Tibial nerve (tissue), 4 donors: ENCODE measurements at regions not wholly inside any gene's neighbourhood (a gene's known extent, or its start where the extent isn't known, plus 50 kb on each side); places are given as distances from the start of the nearest gene placed in this dataset.

Source experiments
- DNase-seq, 2 donors: peaks; one replicate each; pipeline ENCODE4 v3.0.0-alpha.2; 2019; ENCODE audit warnings: low spot score in 2 of 2
- H3K27ac ChIP-seq, 4 donors: fragments of 200-600 bp; sonication (generic) in 3 of 4; one replicate each; pipeline ENCODE4 v1.5.1; 2017 to 2019; ENCODE audit warnings: mild to moderate bottlenecking in 1 of 4
- H3K27me3 ChIP-seq, 2 donors: fragments of 200-600 bp; sonication (generic) in 1 of 2; one replicate each; pipeline versions ENCODE4 v1.5.1 to v1.6.0; 2017 to 2019
- H3K36me3 ChIP-seq, 3 donors: fragments of 200-600 bp; sonication (generic); one replicate each; pipeline ENCODE4 v1.5.1; 2018 to 2019
- H3K4me1 ChIP-seq, 4 donors: fragments of 200-600 bp; sonication (generic) in 3 of 4; one replicate each; pipeline ENCODE4 v1.5.1; 2017 to 2019
- H3K4me3 ChIP-seq, 4 donors: fragments of 200-600 bp; sonication (generic) in 3 of 4; one replicate each; pipeline ENCODE4 v1.5.1; 2017 to 2019; ENCODE audit warnings: mild to moderate bottlenecking in 1 of 4, moderate library complexity in 1 of 4
- H3K9me3 ChIP-seq, 4 donors: fragments of 200-600 bp; sonication (generic) in 3 of 4; one replicate each; pipeline ENCODE4 v1.5.1; 2017 to 2019
- CTCF ChIP-seq, 5 experiments: fragments of 200-600 bp in 3 of 5; fragments of 450-650 bp in 2 of 5; sonication (generic) in 3 of 5; IDR thresholded peaks; one replicate each; pipeline ENCODE4 v1.5.1; 2016 to 2019; ENCODE audit warnings: antibody characterized with exemption in 5 of 5, mild to moderate bottlenecking in 3 of 5, moderate library complexity in 2 of 5
- EP300 ChIP-seq, 2 donors: sonication (generic); formaldehyde crosslinking; IDR thresholded peaks; one replicate each; pipeline ENCODE4 v1.6.1; 2017; ENCODE audit warnings: antibody characterized with exemption in 2 of 2, mild to moderate bottlenecking in 1 of 2
- POLR2A ChIP-seq, 2 donors: fragments of 450-650 bp; IDR thresholded peaks; one replicate each; pipeline ENCODE4 v1.6.1; 2017; ENCODE audit warnings: antibody characterized with exemption in 2 of 2, mild to moderate bottlenecking in 2 of 2, moderate library complexity in 2 of 2
- WGBS, 2 donors: methylation state at CpG; one replicate each; pipeline ENCODE4 v1.1.5; 2018; 5-methylcytosine and 5-hydroxymethylcytosine counted together

- Histone ChIP-seq H3K4me1 (no peaks in the 10 kb centered on the region), H3K27me3 (no peaks in the 10 kb centered on the region), H3K36me3 (no peaks in the 10 kb centered on the region), H3K9me3 (no peaks in the 10 kb centered on the region), H3K27ac (no peak overlapping the region), H3K4me3 (no peak overlapping the region)
- 60 to 61% methylated on average over 4 of the region's 4 CpGs for WGBS, 2 donors
- no peak for TF ChIP-seq POLR2A (IDR thresholded peaks at IDR 0.05)
- TF ChIP-seq CTCF (IDR thresholded peaks at IDR 0.05) = no peak
- no peak for TF ChIP-seq EP300 (IDR thresholded peaks at IDR 0.05)
- no peak for DNase-seq
These were observed 419.9 kb upstream of the ATP2B1 start for GRCh38 chr12:90128526-90128925.

- H3K4me3 ChIP-seq = no peak overlapping the region
- DNase-seq = no peak
- no peak for TF ChIP-seq CTCF (IDR thresholded peaks at IDR 0.05)
- no peak for TF ChIP-seq EP300 (IDR thresholded peaks at IDR 0.05)
- TF ChIP-seq POLR2A (IDR thresholded peaks at IDR 0.05) = no peak
- 88 to 92% methylated on average over 2 of the region's 2 CpGs for WGBS, 2 donors
- H3K9me3 ChIP-seq = peaks cover 0 to 14% (median 0%) of the 10 kb centered on the region in 4 donors
- H3K27me3 ChIP-seq = no peaks in the 10 kb centered on the region
- no peak overlapping the region for H3K27ac ChIP-seq
- no peaks in the 10 kb centered on the region for H3K4me1 ChIP-seq
- H3K36me3 ChIP-seq = no peaks in the 10 kb centered on the region
These were observed 417.5 kb upstream of the ATP2B1 start for GRCh38 chr12:90126125-90126524.

- 89 to 90% methylated on average over 7 of the region's 7 CpGs for WGBS, 2 donors
These were observed 416.3 kb upstream of the ATP2B1 start for GRCh38 chr12:90124914-90125313.

GRCh38 chr12:90124289-90124688 is 415.7 kb upstream of the ATP2B1 start:
- H3K9me3 ChIP-seq = peaks cover 0 to 30% (median 4%) of the 10 kb centered on the region in 4 donors
- 75 to 79% methylated on average over 2 of the region's 2 CpGs for WGBS, 2 donors
- H3K27ac ChIP-seq = no peak overlapping the region
- no peak for TF ChIP-seq EP300 (IDR thresholded peaks at IDR 0.05)
- no peak for TF ChIP-seq POLR2A (IDR thresholded peaks at IDR 0.05)
- TF ChIP-seq CTCF (IDR thresholded peaks at IDR 0.05) = no peak
- no peaks in the 10 kb centered on the region for H3K36me3 ChIP-seq
- H3K27me3 ChIP-seq = no peaks in the 10 kb centered on the region
- no peak for DNase-seq
- no peaks in the 10 kb centered on the region for H3K4me1 ChIP-seq
- H3K4me3 ChIP-seq = no peak overlapping the region

More at GRCh38 chr12:90124914-90125313, 416.3 kb upstream of the ATP2B1 start:
- H3K27me3 ChIP-seq = no peaks in the 10 kb centered on the region
- H3K4me3 ChIP-seq = no peak overlapping the region
- peaks cover 0 to 25% (median 2%) of the 10 kb centered on the region in 4 donors for H3K9me3 ChIP-seq
- no peaks in the 10 kb centered on the region for H3K36me3 ChIP-seq
- no peaks in the 10 kb centered on the region for H3K4me1 ChIP-seq
- no peak for TF ChIP-seq CTCF (IDR thresholded peaks at IDR 0.05)
- no peak for TF ChIP-seq EP300 (IDR thresholded peaks at IDR 0.05)
- no peak for TF ChIP-seq POLR2A (IDR thresholded peaks at IDR 0.05)
- H3K27ac ChIP-seq = no peak overlapping the region
- no peak for DNase-seq

GRCh38 chr12:90122681-90123080 is 414.0 kb upstream of the ATP2B1 start:
- Histone ChIP-seq H3K4me3 (no peak overlapping the region), H3K4me1 (no peaks in the 10 kb centered on the region), H3K9me3 (peaks cover 0 to 34% (median 4%) of the 10 kb centered on the region in 4 donors), H3K27ac (no peak overlapping the region), H3K27me3 (no peaks in the 10 kb centered on the region), H3K36me3 (no peaks in the 10 kb centered on the region)
- WGBS, 2 donors = 54 to 68% methylated on average over 3 of the region's 3 CpGs
- DNase-seq = no peak
- TF ChIP-seq CTCF (IDR thresholded peaks at IDR 0.05) (no peak), POLR2A (IDR thresholded peaks at IDR 0.05) (no peak), EP300 (IDR thresholded peaks at IDR 0.05) (no peak)
